T-helper 1 cell treated with Interleukin-12 subunit alpha and Interleukin-12 subunit beta and Interleukin-4 antibody, amounts not matched to agents 30 ng/mL and 1 ng/mL, for 36 hours (primary cell): ENCODE measurements at regions not wholly inside any gene's neighbourhood (a gene's known extent, or its start where the extent isn't known, plus 50 kb on each side); places are given as distances from the start of the nearest gene placed in this dataset.

Experiments used
- intact Hi-C: fragments of 100-400 bp; cut with micrococcal nuclease; formaldehyde crosslinking; loops from one replicate; pipeline ENCODE4 v1.15.1; 2024

GRCh38 chr12:123078120-123078465 lies 72.8 kb downstream of the PITPNM2 start:
- intact Hi-C loops = loop anchor here (5.0 kb wide), 2 partner anchors 181 to 1866 kb away; partner anchors contain the start of genes P2RX4 and VPS37B

- intact Hi-C loops = loop anchor here (2.0 to 5.0 kb wide), 3 partner anchors 55 to 1865 kb away; partner anchors contain the start of genes P2RX4 and VPS37B
Measured at GRCh38 chr12:123077298-123078119, 73.4 kb downstream of the PITPNM2 start.

- intact Hi-C loops = loop anchor here (1.0 to 5.0 kb wide), 9 partner anchors 26 to 1864 kb away; partner anchors contain the start of genes MPHOSPH9, MTRFR, P2RX4 and PITPNM2
Measured at GRCh38 chr12:123076604-123077297, 74.1 kb downstream of the PITPNM2 start.

- intact Hi-C loops = loop anchor here (1.0 to 5.0 kb wide), 12 partner anchors 27 to 1863 kb away; partner anchors contain the start of genes ARL6IP4, MPHOSPH9, MTRFR and OGFOD2
Measured at GRCh38 chr12:123075646-123076171, 75.2 kb downstream of the PITPNM2 start.

GRCh38 chr12:123075087-123075645 lies 75.7 kb downstream of the PITPNM2 start:
- intact Hi-C loops = loop anchor here (1.0 to 5.0 kb wide), 5 partner anchors 32 to 1863 kb away; partner anchors contain the start of genes ARL6IP4, OGFOD2, P2RX4 and VPS37B

- intact Hi-C loops = no loop called here
Measured at GRCh38 chr12:123073962-123074801, 76.7 kb downstream of the PITPNM2 start.

GRCh38 chr12:123073292-123073691 lies 77.6 kb downstream of the PITPNM2 start:
- intact Hi-C loops = no loop called here

GRCh38 chr12:123071857-123072256 lies 79.0 kb downstream of the PITPNM2 start:
- intact Hi-C loops = no loop called here

GRCh38 chr12:123071099-123071800 lies 79.6 kb downstream of the PITPNM2 start:
- intact Hi-C loops = no loop called here

- intact Hi-C loops = no loop called here
Measured at GRCh38 chr12:123070267-123071081, 80.4 kb downstream of the PITPNM2 start.

GRCh38 chr12:123069436-123070266 lies 81.2 kb downstream of the PITPNM2 start:
- intact Hi-C loops = no loop called here

- intact Hi-C loops = no loop called here
Measured at GRCh38 chr12:123067654-123068053, 83.2 kb downstream of the PITPNM2 start.

GRCh38 chr12:123066384-123066710 lies 84.5 kb downstream of the PITPNM2 start:
- intact Hi-C loops = no loop called here

GRCh38 chr12:123065676-123066383 lies 85.1 kb downstream of the PITPNM2 start:
- intact Hi-C loops = no loop called here

GRCh38 chr12:123064885-123065619 lies 84.6 kb downstream of the ARL6IP4 start:
- intact Hi-C loops = no loop called here

GRCh38 chr12:123064366-123064765 lies 83.9 kb downstream of the ARL6IP4 start:
- intact Hi-C loops = no loop called here

GRCh38 chr12:123063535-123063934 lies 83.1 kb downstream of the ARL6IP4 start:
- intact Hi-C loops = no loop called here
